H1 (cell line): ENCODE measurements at regions not wholly inside any gene's neighbourhood (a gene's known extent, or its start where the extent isn't known, plus 50 kb on each side); places are given as distances from the start of the nearest gene placed in this dataset.
"Not testable (repeated sequence)": the region's sequence is repeated elsewhere in the genome, so short reads cannot be mapped to it uniquely, and the experiment has no call there.

Experiments
- CTCF ChIA-PET: fragments of 300-600 bp; sonication (Branson Sonifier 250); formaldehyde crosslinking; loops from one replicate; lab custom pipeline; 2021; ENCODE audit not compliant: partially characterized antibody; lab: Charles Lee
- POLR2A ChIA-PET: fragments of 300-600 bp; sonication (Branson Sonifier 250); formaldehyde crosslinking; loops from one replicate; lab custom pipeline; 2021; ENCODE audit warnings: inconsistent platforms; ENCODE audit not compliant: partially characterized antibody; lab: Charles Lee
- DNase-seq, 2 experiments: peaks; one replicate each; pipeline versions ENCODE4 v3.0.0 to v3.0.0-alpha.2; 2010 to 2022; ENCODE audit warnings: low spot score in 2 of 2, low read depth in 1 of 2, mixed read lengths in 1 of 2
- FAIRE-seq: peaks from 2 replicates; lab custom pipeline; 2011; peaks lifted over from hg19 to GRCh38; lab: Jason Lieb, UNC
- H2AFZ ChIP-seq: 2 replicates; pipeline ENCODE4 v1.8.1; 2012; ENCODE audit warnings: low read length, inconsistent platforms
- H2AK5ac ChIP-seq: 2 replicates; pipeline ENCODE4 v1.6.1; 2013; ENCODE audit warnings: low read depth, low read length
- H2BK120ac ChIP-seq: replicated peaks from 2 replicates; pipeline ENCODE3; 2013; ENCODE audit warnings: low read depth, low read length, inconsistent platforms
- H2BK12ac ChIP-seq: 2 replicates; pipeline ENCODE4 v1.6.1; 2013; ENCODE audit warnings: low read depth, low read length
- H2BK15ac ChIP-seq: 2 replicates; pipeline ENCODE4 v1.6.1; 2013; ENCODE audit warnings: low read length
- H2BK20ac ChIP-seq: 2 replicates; pipeline ENCODE4 v1.6.1; 2013; ENCODE audit warnings: low read length
- H2BK5ac ChIP-seq: 2 replicates; pipeline ENCODE4 v1.6.1; 2013; ENCODE audit warnings: low read depth, low read length
- H3K14ac ChIP-seq: 2 replicates; pipeline ENCODE4 v1.6.1; 2013; ENCODE audit warnings: inconsistent platforms; ENCODE audit not compliant: insufficient read length
- H3K18ac ChIP-seq: 2 replicates; pipeline ENCODE4 v1.6.1; 2013; ENCODE audit warnings: low read length; ENCODE audit errors: extremely low read depth
- H3K23ac ChIP-seq: 2 replicates; pipeline ENCODE4 v1.6.1; 2013; ENCODE audit warnings: inconsistent platforms; ENCODE audit not compliant: insufficient read length
- H3K23me2 ChIP-seq: 2 replicates; pipeline ENCODE4 v1.6.1; 2013; ENCODE audit warnings: low read depth, low read length
- H3K27ac ChIP-seq: 2 replicates; pipeline ENCODE4 v1.6.1; 2011; ENCODE audit warnings: low read depth, low read length, inconsistent platforms
- H3K27me3 ChIP-seq, 4 experiments: replicated peaks in 1 of 4; 1 replicate in 1 of 4; 2 replicates in 3 of 4; pipeline versions ENCODE4 v1.6.1 to v1.8.1; 2011 to 2013; ENCODE audit warnings: low read length in 3 of 4, mild to moderate bottlenecking in 3 of 4, inconsistent platforms in 2 of 4, mixed read lengths in 2 of 4, moderate library complexity in 1 of 4; ENCODE audit not compliant: control insufficient read depth in 3 of 4, insufficient read depth in 3 of 4; ENCODE audit errors: extremely low read depth in 1 of 4
- H3K36me3 ChIP-seq, 4 experiments: 2 replicates each; pipeline versions ENCODE4 v1.6.1 to v1.8.1; 2011 to 2013; ENCODE audit warnings: mild to moderate bottlenecking in 4 of 4, low read length in 3 of 4, moderate library complexity in 2 of 4, control low read depth in 1 of 4, inconsistent platforms in 1 of 4; ENCODE audit not compliant: insufficient read depth in 4 of 4, control insufficient read depth in 2 of 4
- H3K4ac ChIP-seq: replicated peaks from 2 replicates; pipeline ENCODE3; 2013; ENCODE audit warnings: low read length, low read depth, mixed read lengths, inconsistent platforms; ENCODE audit not compliant: insufficient read length
- H3K4me1 ChIP-seq, 4 experiments: replicated peaks in 1 of 4; 1 replicate in 1 of 4; 2 replicates in 3 of 4; pipeline versions ENCODE4 v1.6.1 to v1.8.1; 2011 to 2013; ENCODE audit warnings: low read length in 3 of 4, inconsistent platforms in 2 of 4, mixed read lengths in 1 of 4; ENCODE audit not compliant: insufficient read depth in 4 of 4, control insufficient read depth in 3 of 4
- H3K4me2 ChIP-seq, 2 experiments: 2 replicates each; pipeline versions ENCODE4 v1.6.1 to v1.8.1; 2011 to 2013; ENCODE audit warnings: low read depth in 2 of 2, low read length in 2 of 2, control low read depth in 1 of 2, inconsistent platforms in 1 of 2, mild to moderate bottlenecking in 1 of 2; ENCODE audit not compliant: insufficient read depth in 1 of 2
- H3K4me3 ChIP-seq, 4 experiments: fragments of 200-600, 300-600 bp in 1 of 4; sonication (generic), shearing (Covaris generic), sonication (Bioruptor Twin) in 1 of 4; 2 replicates each; pipeline versions ENCODE4 v1.5.1 to v1.8.1; 2011 to 2016; ENCODE audit warnings: low read length in 4 of 4, low read depth in 3 of 4, control low read depth in 2 of 4, inconsistent platforms in 2 of 4, mild to moderate bottlenecking in 2 of 4, mixed read lengths in 1 of 4, moderate library complexity in 1 of 4; ENCODE audit not compliant: insufficient read depth in 2 of 4; ENCODE audit errors: extremely low read depth in 1 of 4
- H3K56ac ChIP-seq: replicated peaks from 2 replicates; pipeline ENCODE3; 2013; ENCODE audit warnings: low read depth, mild to moderate bottlenecking, mixed read lengths, low read length, inconsistent platforms; ENCODE audit not compliant: insufficient read length
- H3K79me1 ChIP-seq: 2 replicates; pipeline ENCODE4 v1.6.1; 2013; ENCODE audit warnings: low read depth, low read length, control low read depth
- H3K79me2 ChIP-seq, 2 experiments: 2 replicates each; pipeline versions ENCODE4 v1.6.1 to v1.8.1; 2012 to 2013; ENCODE audit warnings: low read length in 2 of 2, mild to moderate bottlenecking in 2 of 2, inconsistent platforms in 1 of 2; ENCODE audit not compliant: insufficient read depth in 2 of 2, control insufficient read depth in 1 of 2
- H3K9ac ChIP-seq, 4 experiments: replicated peaks in 1 of 4; 1 replicate in 1 of 4; 2 replicates in 3 of 4; pipeline versions ENCODE4 v1.6.1 to v1.8.1; 2011 to 2013; ENCODE audit warnings: low read depth in 3 of 4, low read length in 3 of 4, control low read depth in 2 of 4, mild to moderate bottlenecking in 2 of 4, moderate library complexity in 2 of 4, inconsistent platforms in 1 of 4; ENCODE audit errors: extremely low read depth in 1 of 4
- H3K9me3 ChIP-seq, 2 experiments: 2 replicates each; pipeline versions ENCODE4 v1.6.1 to v1.8.1; 2012 to 2013; ENCODE audit warnings: mild to moderate bottlenecking in 2 of 2, moderate library complexity in 2 of 2, control low read depth in 1 of 2, inconsistent platforms in 1 of 2, low read depth in 1 of 2, low read length in 1 of 2, mixed read lengths in 1 of 2; ENCODE audit not compliant: insufficient read depth in 2 of 2
- H4K20me1 ChIP-seq, 2 experiments: replicated peaks in 1 of 2; 2 replicates each; pipeline versions ENCODE3 to v1.8.1; 2011 to 2013; ENCODE audit warnings: inconsistent platforms in 2 of 2, low read length in 2 of 2, mild to moderate bottlenecking in 1 of 2; ENCODE audit not compliant: insufficient read depth in 2 of 2, control insufficient read depth in 1 of 2
- H4K5ac ChIP-seq: 2 replicates; pipeline ENCODE4 v1.6.1; 2013; ENCODE audit warnings: low read length, low read depth, mixed read lengths, inconsistent platforms; ENCODE audit not compliant: insufficient read length
- H4K8ac ChIP-seq: 2 replicates; pipeline ENCODE4 v1.8.0; 2013; ENCODE audit warnings: mild to moderate bottlenecking, moderate library complexity, low read length, inconsistent platforms; ENCODE audit not compliant: insufficient read depth; ENCODE audit errors: extremely low read depth
- H4K91ac ChIP-seq: replicated peaks from 2 replicates; pipeline ENCODE3; 2013; ENCODE audit warnings: low read length, mixed read lengths, inconsistent platforms; ENCODE audit not compliant: insufficient read length
- WGBS, 2 experiments: shearing (Covaris generic) in 1 of 2; methylation state at CpG; one replicate each; pipeline versions ENCODE4 v1.1.6 to v1.1.7; 2013 to 2015; ENCODE audit warnings: low lambda C conversion rate in 2 of 2, mixed read lengths in 2 of 2, inconsistent platforms in 1 of 2, low coverage in 1 of 2, missing lambda C conversion rate in 1 of 2; ENCODE audit not compliant: insufficient replicate concordance in 2 of 2, insufficient coverage in 1 of 2, insufficient read length in 1 of 2; ENCODE audit errors: extremely low coverage in 1 of 2, missing lambda C conversion rate in 1 of 2; 5-methylcytosine and 5-hydroxymethylcytosine counted together

GRCh38 chrY:18689420-18689819, 84.1 kb downstream of the HSFY2 start:
- H3K79me2 ChIP-seq, H3K56ac ChIP-seq, H3K9me3 ChIP-seq, H2BK20ac ChIP-seq, H3K23ac ChIP-seq, POLR2A ChIA-PET, H3K36me3 ChIP-seq, H3K4me2 ChIP-seq, H3K14ac ChIP-seq, H3K4me3 ChIP-seq, H3K4ac ChIP-seq, H4K8ac ChIP-seq, H3K79me1 ChIP-seq, H3K23me2 ChIP-seq, H2AK5ac ChIP-seq, H3K27me3 ChIP-seq, H4K91ac ChIP-seq, H3K9ac ChIP-seq, H2BK15ac ChIP-seq, CTCF ChIA-PET, H3K18ac ChIP-seq, H3K27ac ChIP-seq, H2BK5ac ChIP-seq, H4K20me1 ChIP-seq, H2BK120ac ChIP-seq, H4K5ac ChIP-seq, H2BK12ac ChIP-seq, H2AFZ ChIP-seq, H3K4me1 ChIP-seq, DNase-seq: not testable (repeated sequence)
- FAIRE-seq = peak; percentile 73
- WGBS, 2 experiments = no CpG with 5 or more reads among the region's 3 CpGs

GRCh38 chrY:18689890-18690593, 83.5 kb downstream of the HSFY2 start:
- H2BK15ac ChIP-seq, H2BK120ac ChIP-seq, H3K27ac ChIP-seq, POLR2A ChIA-PET, H3K4ac ChIP-seq, H2BK5ac ChIP-seq, H4K20me1 ChIP-seq, H3K79me2 ChIP-seq, H2BK12ac ChIP-seq, H3K9ac ChIP-seq, H3K36me3 ChIP-seq, H3K79me1 ChIP-seq, H3K18ac ChIP-seq, H2AFZ ChIP-seq, H3K9me3 ChIP-seq, H2AK5ac ChIP-seq, CTCF ChIA-PET, H3K14ac ChIP-seq, H3K27me3 ChIP-seq, H4K91ac ChIP-seq, H3K23me2 ChIP-seq, H4K5ac ChIP-seq, H3K4me2 ChIP-seq, H3K4me1 ChIP-seq, DNase-seq, H3K4me3 ChIP-seq, H3K23ac ChIP-seq, H4K8ac ChIP-seq, H3K56ac ChIP-seq, H2BK20ac ChIP-seq: not testable (repeated sequence)
- FAIRE-seq = peak; percentile 83
- no CpG with 5 or more reads among the region's 9 CpGs for WGBS, 2 experiments
